Inflammatory macrophage treated with lipopolysaccharide for 4 hours (primary cell): ENCODE measurements at regions not wholly inside any gene's neighbourhood (a gene's known extent, or its start where the extent isn't known, plus 50 kb on each side); places are given as distances from the start of the nearest gene placed in this dataset.
"Not testable (repeated sequence)": the region's sequence is repeated elsewhere in the genome, so short reads cannot be mapped to it uniquely, and the experiment has no call there.

Experiments used
- DNase-seq: peaks from one replicate; pipeline ENCODE4 v3.0.0-alpha.2; 2020

GRCh38 chr2:57185568-57185967, 861.0 kb upstream of the VRK2 start:
- DNase-seq = no peak

- no peak for DNase-seq
Observed at GRCh38 chr2:57190007-57190406, 856.6 kb upstream of the VRK2 start.

GRCh38 chr2:57199663-57200062, 846.9 kb upstream of the VRK2 start:
- DNase-seq = no peak

GRCh38 chr2:57204364-57204763, 842.2 kb upstream of the VRK2 start:
- no peak for DNase-seq

GRCh38 chr2:57205241-57205640, 841.4 kb upstream of the VRK2 start:
- DNase-seq = no peak

- DNase-seq = no peak
Observed at GRCh38 chr2:57207191-57207590, 839.4 kb upstream of the VRK2 start.

- no peak for DNase-seq
Observed at GRCh38 chr2:57209799-57210198, 836.8 kb upstream of the VRK2 start.

GRCh38 chr2:57210855-57211254, 835.8 kb upstream of the VRK2 start:
- DNase-seq = no peak

- no peak for DNase-seq
Observed at GRCh38 chr2:57217013-57217412, 829.6 kb upstream of the VRK2 start.

GRCh38 chr2:57218206-57218605, 828.4 kb upstream of the VRK2 start:
- no peak for DNase-seq

GRCh38 chr2:57229706-57230105, 816.9 kb upstream of the VRK2 start:
- not testable (repeated sequence) for DNase-seq

- DNase-seq = not testable (repeated sequence)
Observed at GRCh38 chr2:57232341-57232740, 814.3 kb upstream of the VRK2 start.

GRCh38 chr2:57251495-57251894, 795.1 kb upstream of the VRK2 start:
- DNase-seq = not testable (repeated sequence)

GRCh38 chr2:57276408-57276807, 770.2 kb upstream of the VRK2 start:
- DNase-seq = not testable (repeated sequence)

GRCh38 chr2:57278451-57278850, 768.2 kb upstream of the VRK2 start:
- DNase-seq = no peak

GRCh38 chr2:57291209-57291608, 755.4 kb upstream of the VRK2 start:
- DNase-seq = no peak

- DNase-seq = no peak
Observed at GRCh38 chr2:57296795-57297517, 749.6 kb upstream of the VRK2 start.

GRCh38 chr2:57313678-57314077, 732.9 kb upstream of the VRK2 start:
- no peak for DNase-seq

- DNase-seq = no peak
Observed at GRCh38 chr2:57314682-57315081, 731.9 kb upstream of the VRK2 start.

GRCh38 chr2:57330447-57330846, 716.2 kb upstream of the VRK2 start:
- DNase-seq = no peak

- no peak for DNase-seq
Observed at GRCh38 chr2:57333221-57333620, 713.4 kb upstream of the VRK2 start.

GRCh38 chr2:57343391-57344006, 703.1 kb upstream of the VRK2 start:
- DNase-seq = no peak

- no peak for DNase-seq
Observed at GRCh38 chr2:57368190-57368589, 678.4 kb upstream of the VRK2 start.

GRCh38 chr2:57370882-57371585, 675.6 kb upstream of the VRK2 start:
- DNase-seq = no peak
